ENCODE measurements at regions not wholly inside any gene's neighbourhood (a gene's known extent, or its start where the extent isn't known, plus 50 kb on each side); places are given as distances from the start of the nearest gene placed in this dataset.

DNA sequence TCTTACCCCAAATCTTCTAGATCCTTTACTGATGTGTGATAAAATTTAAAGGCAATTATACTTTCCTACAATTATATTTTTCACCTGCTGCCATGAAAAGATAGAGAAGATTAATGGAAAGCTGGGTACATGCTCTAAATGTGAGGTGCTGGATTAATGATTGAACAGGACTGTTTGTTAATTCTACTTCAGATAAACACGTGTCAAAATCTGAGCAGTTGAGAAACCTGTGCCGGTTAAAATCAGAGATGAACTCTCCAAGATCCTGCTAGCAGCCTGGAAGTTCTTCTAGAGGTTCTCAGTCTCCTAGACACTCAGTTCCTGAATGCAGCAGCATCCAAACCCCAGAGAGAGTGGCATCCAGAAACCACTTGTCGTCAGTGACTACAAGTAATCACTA, 69.2 kb downstream of the INHBA start:
- Histone ChIP-seq H3K9me3 (ENCODE audit: control insufficient read depth, low read length) (no peaks in the 10 kb centered on the region), H3K27me3 (ENCODE audit: control insufficient read depth, insufficient read depth, low read length, poor library complexity, severe bottlenecking) (no peaks in the 10 kb centered on the region), H3K36me3 (ENCODE audit: control insufficient read depth, insufficient read depth, low read length) (no peaks in the 10 kb centered on the region), H3K27ac (ENCODE audit: low read depth, low read length) (no peak overlapping the region), H3K4me3 (ENCODE audit: low read length) (no peak overlapping the region), H3K9ac (ENCODE audit: extremely low read depth, low read length, poor library complexity, severe bottlenecking) (no peak overlapping the region), H3K4me1 (ENCODE audit: control insufficient read depth, insufficient read depth, low read length) (no peaks in the 10 kb centered on the region)
- Mint-ChIP-seq H3K27me3 (ENCODE audit: insufficient read depth) (no peaks in the 10 kb centered on the region), H3K9me3 (no peaks in the 10 kb centered on the region), H3K27ac (no peak overlapping the region), H3K4me1 (peaks cover 1% of the 10 kb centered on the region), H3K36me3 (ENCODE audit: low read depth) (no peaks in the 10 kb centered on the region), H3K4me3 (no peak overlapping the region)
- TF ChIP-seq, protein P1, sequence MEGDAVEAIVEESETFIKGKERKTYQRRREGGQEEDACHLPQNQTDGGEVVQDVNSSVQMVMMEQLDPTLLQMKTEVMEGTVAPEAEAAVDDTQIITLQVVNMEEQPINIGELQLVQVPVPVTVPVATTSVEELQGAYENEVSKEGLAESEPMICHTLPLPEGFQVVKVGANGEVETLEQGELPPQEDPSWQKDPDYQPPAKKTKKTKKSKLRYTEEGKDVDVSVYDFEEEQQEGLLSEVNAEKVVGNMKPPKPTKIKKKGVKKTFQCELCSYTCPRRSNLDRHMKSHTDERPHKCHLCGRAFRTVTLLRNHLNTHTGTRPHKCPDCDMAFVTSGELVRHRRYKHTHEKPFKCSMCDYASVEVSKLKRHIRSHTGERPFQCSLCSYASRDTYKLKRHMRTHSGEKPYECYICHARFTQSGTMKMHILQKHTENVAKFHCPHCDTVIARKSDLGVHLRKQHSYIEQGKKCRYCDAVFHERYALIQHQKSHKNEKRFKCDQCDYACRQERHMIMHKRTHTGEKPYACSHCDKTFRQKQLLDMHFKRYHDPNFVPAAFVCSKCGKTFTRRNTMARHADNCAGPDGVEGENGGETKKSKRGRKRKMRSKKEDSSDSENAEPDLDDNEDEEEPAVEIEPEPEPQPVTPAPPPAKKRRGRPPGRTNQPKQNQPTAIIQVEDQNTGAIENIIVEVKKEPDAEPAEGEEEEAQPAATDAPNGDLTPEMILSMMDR (conservative IDR thresholded peaks at IDR 0.05): no peak
- 84 to 92% methylated on average over 2 to 3 of the region's 3 CpGs for WGBS, 2 experiments (ENCODE audit: insufficient coverage in 1 of 2, insufficient read length in 1 of 2)
- DNase-seq: no peak

DNA sequence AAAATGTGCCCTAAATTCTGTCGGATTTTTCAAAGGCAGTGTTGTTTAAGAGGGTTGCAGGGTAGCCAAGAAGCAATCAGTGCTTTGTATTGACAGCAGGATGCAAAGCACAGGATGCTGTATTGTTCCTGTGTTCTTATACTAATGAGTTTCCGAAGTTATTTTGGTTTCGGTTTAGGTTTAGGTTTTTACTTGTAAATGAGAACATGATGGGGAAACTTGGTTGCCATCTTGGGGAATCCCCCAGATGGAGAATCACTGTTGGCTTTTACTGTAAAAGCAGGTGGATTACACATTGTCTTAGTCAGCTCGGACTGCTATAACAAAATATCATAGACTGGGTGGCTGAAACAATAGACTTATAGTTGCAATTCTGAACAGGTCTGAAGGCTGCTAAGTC, 72.1 kb downstream of the INHBA start:
- Histone ChIP-seq H3K27me3 (ENCODE audit: control insufficient read depth, insufficient read depth, low read length, poor library complexity, severe bottlenecking) (no peaks in the 10 kb centered on the region), H3K27ac (ENCODE audit: low read depth, low read length) (no peak overlapping the region), H3K9ac (ENCODE audit: extremely low read depth, low read length, poor library complexity, severe bottlenecking) (no peak overlapping the region), H3K4me1 (ENCODE audit: control insufficient read depth, insufficient read depth, low read length) (no peaks in the 10 kb centered on the region), H3K9me3 (ENCODE audit: control insufficient read depth, low read length) (no peaks in the 10 kb centered on the region), H3K4me3 (ENCODE audit: low read length) (no peak overlapping the region), H3K36me3 (ENCODE audit: control insufficient read depth, insufficient read depth, low read length) (no peaks in the 10 kb centered on the region)
- WGBS, 2 experiments (ENCODE audit: insufficient coverage in 1 of 2, insufficient read length in 1 of 2): 70 to 88% methylated on average over 3 to 4 of the region's 4 CpGs
- H3K36me3 Mint-ChIP-seq (ENCODE audit: low read depth): no peaks in the 10 kb centered on the region
- no peak overlapping the region for H3K4me3 Mint-ChIP-seq
- no peaks in the 10 kb centered on the region for H3K9me3 Mint-ChIP-seq
- no peak for DNase-seq
- peaks cover 3% of the 10 kb centered on the region for H3K4me1 Mint-ChIP-seq
- H3K27ac Mint-ChIP-seq: no peak overlapping the region
- no peaks in the 10 kb centered on the region for H3K27me3 Mint-ChIP-seq (ENCODE audit: insufficient read depth)
- TF ChIP-seq, protein P1 (conservative IDR thresholded peaks at IDR 0.05): no peak

DNA sequence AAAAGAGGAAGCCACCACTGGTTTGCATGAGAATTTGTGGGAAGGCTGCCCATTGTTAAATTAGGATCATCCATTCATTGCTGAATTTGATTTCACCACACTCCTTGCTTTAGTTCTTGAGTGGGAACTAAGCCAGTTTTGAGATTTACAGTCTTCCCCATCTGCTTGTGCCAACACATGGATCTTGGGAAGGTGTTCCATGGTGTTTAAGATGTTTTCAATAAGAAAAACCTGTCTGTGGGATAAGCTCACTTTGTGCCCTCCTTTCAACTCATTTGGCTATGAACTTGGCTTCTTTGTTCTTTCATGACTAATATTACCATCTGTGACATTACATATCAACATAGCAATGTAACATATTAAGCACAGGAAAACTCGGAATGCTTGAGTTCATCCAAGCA, 73.2 kb downstream of the INHBA start:
- Mint-ChIP-seq H3K27me3 (ENCODE audit: insufficient read depth) (no peaks in the 10 kb centered on the region), H3K27ac (no peak overlapping the region), H3K4me3 (no peak overlapping the region), H3K36me3 (ENCODE audit: low read depth) (no peaks in the 10 kb centered on the region), H3K9me3 (no peaks in the 10 kb centered on the region), H3K4me1 (peaks cover 11% of the 10 kb centered on the region)
- no peaks in the 10 kb centered on the region for H3K36me3 ChIP-seq (ENCODE audit: control insufficient read depth, insufficient read depth, low read length)
- 83% methylated on average over 1 of the region's 1 CpG; no CpG with 5 or more reads in 1 of the 2 experiments for WGBS, 2 experiments (ENCODE audit: insufficient coverage in 1 of 2, insufficient read length in 1 of 2)
- no peaks in the 10 kb centered on the region for H3K27me3 ChIP-seq (ENCODE audit: control insufficient read depth, insufficient read depth, low read length, poor library complexity, severe bottlenecking)
- no peaks in the 10 kb centered on the region for H3K9me3 ChIP-seq (ENCODE audit: control insufficient read depth, low read length)
- TF ChIP-seq, protein P1 (conservative IDR thresholded peaks at IDR 0.05): no peak
- H3K27ac ChIP-seq (ENCODE audit: low read depth, low read length): no peak overlapping the region
- no peak overlapping the region for H3K4me3 ChIP-seq (ENCODE audit: low read length)
- H3K4me1 ChIP-seq (ENCODE audit: control insufficient read depth, insufficient read depth, low read length): no peaks in the 10 kb centered on the region
- no peak for DNase-seq
- H3K9ac ChIP-seq (ENCODE audit: extremely low read depth, low read length, poor library complexity, severe bottlenecking): no peak overlapping the region
